ENCODE measurements at regions not wholly inside any gene's neighbourhood (a gene's known extent, or its start where the extent isn't known, plus 50 kb on each side); places are given as distances from the start of the nearest gene placed in this dataset.
"Not testable (repeated sequence)": the region's sequence is repeated elsewhere in the genome, so short reads cannot be mapped to it uniquely, and the experiment has no call there.

- DNase-seq (ENCODE audit: low read depth in 4 of 4, low spot score in 1 of 4) = no peak
Observed at GRCh38 chr5:52603778-52604554, 183.8 kb upstream of the ITGA1 start.

- DNase-seq (ENCODE audit: low read depth in 4 of 4, low spot score in 1 of 4) = no peak
Observed at GRCh38 chr5:52605317-52606313, 182.1 kb upstream of the ITGA1 start.

GRCh38 chr5:52607227-52607824 lies 180.4 kb upstream of the ITGA1 start:
- no peak for DNase-seq (ENCODE audit: low read depth in 4 of 4, low spot score in 1 of 4)

DNA sequence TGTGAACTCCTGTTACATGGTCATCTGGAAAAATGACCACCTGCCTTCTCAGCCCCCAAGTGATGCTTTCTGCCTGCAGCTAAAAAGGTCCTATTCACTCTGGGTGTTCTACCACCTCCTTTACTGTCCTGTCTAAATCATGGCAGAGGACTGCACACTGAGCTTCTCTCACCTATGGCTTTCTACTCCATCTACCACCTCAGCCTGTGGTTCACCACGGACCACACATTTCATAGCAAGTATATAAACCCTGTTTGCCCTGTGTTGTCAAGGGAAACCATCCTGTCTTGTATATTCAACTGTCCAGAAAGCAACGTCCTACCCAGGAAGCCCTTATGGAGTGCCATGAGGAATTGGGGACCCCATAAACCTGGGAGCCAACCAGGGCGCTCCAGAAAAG lies 167.4 kb upstream of the ITGA1 start:
- DNase-seq (ENCODE audit: low read depth in 4 of 4, low spot score in 1 of 4) = no peak

DNA sequence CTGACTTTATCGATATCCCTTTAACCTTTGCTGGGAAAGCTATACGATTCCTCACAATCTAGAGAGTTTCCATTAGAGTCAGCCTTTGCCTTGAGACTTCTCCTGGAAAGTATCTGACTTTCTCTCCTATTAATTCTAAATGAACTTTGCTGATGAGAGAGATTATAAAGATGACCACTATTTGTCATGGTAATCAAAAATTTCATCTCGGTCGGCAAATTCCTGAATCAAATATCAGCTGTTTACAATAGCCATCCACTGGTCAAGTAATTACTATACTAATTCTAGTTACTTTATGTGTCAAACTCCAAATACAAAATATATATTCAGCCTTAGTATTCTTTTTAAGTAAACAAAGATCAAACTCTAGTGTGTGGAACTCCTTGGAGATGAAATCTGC lies 164.4 kb upstream of the ITGA1 start:
- no peak for DNase-seq (ENCODE audit: low read depth in 4 of 4, low spot score in 1 of 4)

- DNase-seq (ENCODE audit: low read depth in 4 of 4, low spot score in 1 of 4) = no peak
Observed at GRCh38 chr5:52624291-52624690, 163.4 kb upstream of the ITGA1 start.

DNA sequence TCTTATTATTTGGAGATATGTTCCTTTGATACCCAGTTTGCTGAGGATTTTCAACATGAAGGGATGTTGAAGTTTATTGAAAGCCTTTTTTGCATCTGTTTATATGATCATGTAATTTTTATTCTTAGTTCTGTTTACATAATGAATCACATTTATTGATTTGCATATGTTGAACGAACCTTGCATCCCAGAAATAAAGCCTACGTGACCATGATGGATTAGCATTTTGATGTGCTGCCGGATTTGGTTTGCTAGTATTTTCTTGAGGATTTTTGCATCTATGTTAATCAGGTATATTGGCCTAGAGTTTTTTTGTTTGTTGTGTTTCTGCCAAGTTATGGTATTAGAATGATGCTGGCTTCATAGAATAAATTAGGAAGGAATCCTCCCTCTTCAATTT lies 161.4 kb upstream of the ITGA1 start:
- DNase-seq (ENCODE audit: low read depth in 4 of 4, low spot score in 1 of 4) = no peak

DNA sequence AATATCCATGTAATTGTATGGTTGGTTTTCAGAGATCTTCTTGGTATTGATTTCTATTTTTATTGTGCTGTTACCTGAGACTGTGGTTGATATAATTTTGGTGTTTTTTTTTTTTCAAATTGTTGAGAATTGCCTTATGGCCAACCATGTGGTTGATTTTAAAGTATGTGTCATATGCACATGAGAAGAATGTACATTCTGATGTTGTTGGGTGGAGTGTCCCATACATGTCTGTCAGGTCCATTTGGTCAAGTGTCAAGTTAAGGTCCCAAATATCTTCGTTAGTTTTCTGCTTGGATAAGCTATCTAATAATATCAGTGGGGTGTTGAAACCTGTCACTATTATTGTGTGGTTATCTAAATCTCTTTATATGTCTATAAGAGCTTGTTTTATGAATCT lies 160.0 kb upstream of the ITGA1 start:
- DNase-seq (ENCODE audit: low read depth in 4 of 4, low spot score in 1 of 4) = no peak

GRCh38 chr5:52632281-52632680 lies 155.4 kb upstream of the ITGA1 start:
- no peak for DNase-seq (ENCODE audit: low read depth in 4 of 4, low spot score in 1 of 4)

- not testable (repeated sequence) for DNase-seq (ENCODE audit: low read depth in 4 of 4, low spot score in 1 of 4)
Observed at GRCh38 chr5:52634171-52634570, 153.5 kb upstream of the ITGA1 start.

- DNase-seq (ENCODE audit: low read depth in 4 of 4, low spot score in 1 of 4) = no peak
Observed at GRCh38 chr5:52638732-52639131, 149.0 kb upstream of the ITGA1 start.

- no peak for DNase-seq (ENCODE audit: low read depth in 4 of 4, low spot score in 1 of 4)
Observed at GRCh38 chr5:52648726-52649125, 139.0 kb upstream of the ITGA1 start.

GRCh38 chr5:52655163-52655562 lies 132.6 kb upstream of the ITGA1 start:
- no peak for DNase-seq (ENCODE audit: low read depth in 4 of 4, low spot score in 1 of 4)

DNA sequence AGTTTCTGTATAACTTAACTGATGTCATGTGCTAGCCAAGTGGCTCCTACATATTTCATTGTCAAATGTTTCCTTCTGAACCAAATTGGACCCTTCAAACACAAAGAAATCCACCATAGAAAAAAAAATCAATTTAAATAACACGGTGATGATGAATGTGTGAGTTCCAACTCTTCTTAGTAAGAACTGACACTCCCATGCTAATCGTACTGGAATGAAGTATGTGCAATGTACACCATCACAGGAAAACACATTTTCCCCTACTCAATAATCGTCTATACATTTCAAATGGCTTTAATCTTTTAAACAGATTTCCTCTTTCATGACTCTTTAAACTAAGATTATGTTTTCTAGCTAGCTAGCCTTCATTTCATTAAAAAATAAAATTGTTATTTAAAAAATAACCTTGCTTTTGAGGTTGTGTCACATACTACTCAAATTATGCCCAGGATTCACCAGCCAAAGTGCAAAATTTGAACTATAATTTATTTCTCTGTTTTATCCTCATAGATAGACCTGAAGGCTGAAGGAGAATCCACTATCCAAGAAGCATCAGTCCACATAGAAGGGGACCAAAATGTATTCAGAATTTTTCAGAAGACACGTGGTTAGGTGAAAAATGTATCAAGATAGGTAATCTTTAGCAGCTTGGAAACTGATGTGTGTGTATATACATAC lies 131.0 kb upstream of the ITGA1 start:
- DNase-seq (ENCODE audit: low read depth in 4 of 4, low spot score in 1 of 4) = no peak

DNA sequence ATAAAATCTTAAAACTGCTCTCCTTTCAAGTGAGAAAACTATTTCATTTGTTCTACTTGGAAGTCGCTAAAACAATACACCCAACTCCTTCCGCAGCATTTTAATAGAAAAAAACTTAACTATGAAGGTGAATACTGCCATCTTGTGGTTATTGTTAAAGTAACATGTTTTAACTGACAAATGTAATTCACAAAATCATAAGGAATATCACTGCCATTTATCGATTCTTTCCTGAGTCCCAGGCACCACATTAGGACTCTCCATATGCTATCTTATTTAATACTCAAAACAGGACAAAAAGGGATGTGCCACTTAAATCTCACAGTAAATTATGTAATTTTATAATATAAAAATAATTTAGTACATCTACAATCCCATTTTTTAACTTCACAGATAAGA lies 130.5 kb upstream of the ITGA1 start:
- DNase-seq (ENCODE audit: low read depth in 4 of 4, low spot score in 1 of 4) = no peak

GRCh38 chr5:52658246-52658645 lies 129.5 kb upstream of the ITGA1 start:
- no peak for DNase-seq (ENCODE audit: low read depth in 4 of 4, low spot score in 1 of 4)

- no peak for DNase-seq (ENCODE audit: low read depth in 4 of 4, low spot score in 1 of 4)
Observed at GRCh38 chr5:52660621-52661020, 127.1 kb upstream of the ITGA1 start.

GRCh38 chr5:52661903-52662595 lies 125.7 kb upstream of the ITGA1 start:
- DNase-seq (ENCODE audit: low read depth in 4 of 4, low spot score in 1 of 4) = no peak

GRCh38 chr5:52665559-52665958 lies 122.2 kb upstream of the ITGA1 start:
- no peak for DNase-seq (ENCODE audit: low read depth in 4 of 4, low spot score in 1 of 4)

- no peak for DNase-seq (ENCODE audit: low read depth in 4 of 4, low spot score in 1 of 4)
Observed at GRCh38 chr5:52668139-52668538, 119.6 kb upstream of the ITGA1 start.
